K562 (cell line): ENCODE measurements at regions not wholly inside any gene's neighbourhood (a gene's known extent, or its start where the extent isn't known, plus 50 kb on each side); places are given as distances from the start of the nearest gene placed in this dataset.

Experiments used
- CREB1 ChIP-seq, 2 experiments: sonication (generic) in 1 of 2; formaldehyde crosslinking in 1 of 2; IDR thresholded peaks; 2 replicates each; pipeline versions ENCODE4 v1.6.1 to v1.8.0; 2012 to 2022; ENCODE audit warnings: inconsistent platforms in 1 of 2, mild to moderate bottlenecking in 1 of 2, missing genetic modification reagents in 1 of 2, moderate library complexity in 1 of 2
- ESRRA ChIP-seq: fragments of 450-650 bp; IDR thresholded peaks from 2 replicates; pipeline ENCODE4 v1.6.1; 2014; ENCODE audit warnings: low read depth, mild to moderate bottlenecking, moderate library complexity, borderline replicate concordance
- IRF9 ChIP-seq: fragments of 450-650 bp; IDR thresholded peaks from 2 replicates; pipeline ENCODE4 v1.6.1; 2016; ENCODE audit warnings: missing biosample characterization, missing genetic modification characterization
- KDM4B ChIP-seq, 2 experiments: fragments of 450-650 bp in 1 of 2; sonication (generic) in 1 of 2; IDR thresholded peaks; 2 replicates each; pipeline ENCODE4 v1.6.1; 2016 to 2017; ENCODE audit warnings: borderline replicate concordance in 2 of 2, antibody characterized with exemption in 1 of 2, low read depth in 1 of 2, mild to moderate bottlenecking in 1 of 2
- LCOR ChIP-seq: sonication (generic); formaldehyde crosslinking; IDR thresholded peaks from 2 replicates; pipeline ENCODE4 v1.8.0; 2022; ENCODE audit warnings: mild to moderate bottlenecking, missing genetic modification reagents
- PML ChIP-seq: IDR thresholded peaks from 2 replicates; pipeline ENCODE4 v1.6.1; 2012; ENCODE audit warnings: low read length, inconsistent platforms
- POLR2B ChIP-seq: fragments of 450-650 bp; IDR thresholded peaks from 2 replicates; pipeline ENCODE4 v1.6.1; 2018; ENCODE audit warnings: low read depth; ENCODE audit not compliant: partially characterized antibody
- SIN3B ChIP-seq: fragments of 450-650 bp; IDR thresholded peaks from 2 replicates; pipeline ENCODE4 v1.6.1; 2017; ENCODE audit warnings: low read depth, mild to moderate bottlenecking, moderate library complexity
- SNIP1 ChIP-seq: fragments of 450-650 bp; IDR thresholded peaks from 2 replicates; pipeline ENCODE4 v1.7.1; 2017; ENCODE audit warnings: low read depth, mild to moderate bottlenecking
- TAF15 ChIP-seq: fragments of 200-400 bp; formaldehyde crosslinking; IDR thresholded peaks from 2 replicates; pipeline ENCODE4 v1.6.1; 2017; ENCODE audit warnings: mild to moderate bottlenecking, low read depth, low read length, moderate library complexity
- TAL1 ChIP-seq: fragments of 450-650 bp; IDR thresholded peaks from 2 replicates; pipeline ENCODE4 v1.6.1; 2016; ENCODE audit warnings: mild to moderate bottlenecking
- ZKSCAN8 ChIP-seq: fragments of 200-800 bp; sonication (Bioruptor generic); IDR thresholded peaks from 2 replicates; pipeline ENCODE4 v1.6.1; 2016; ENCODE audit warnings: missing genetic modification characterization, missing compliant biosample characterization
- ZNF146 ChIP-seq: IDR thresholded peaks from one replicate; pipeline ENCODE4 v1.6.1; 2018; ENCODE audit warnings: missing compliant biosample characterization; ENCODE audit not compliant: unreplicated experiment
- ZNF217 ChIP-seq: sonication (generic); formaldehyde crosslinking; IDR thresholded peaks from 2 replicates; pipeline ENCODE4 v1.8.0; 2022; ENCODE audit warnings: mild to moderate bottlenecking, missing genetic modification reagents
- ZNF583 ChIP-seq: fragments of 250-450 bp; sonication (Bioruptor Pico); IDR thresholded peaks from 2 replicates; pipeline ENCODE4 v1.4.0; 2020
- TF ChIP-seq, protein P1 (sequence below): IDR thresholded peaks from 2 replicates; pipeline ENCODE4 v1.6.1; 2012; ENCODE audit warnings: low read depth, low read length, improper control_type of control experiment, borderline replicate concordance
- TF ChIP-seq, protein P2 (sequence below): fragments of 250-450 bp; sonication (Bioruptor Pico); IDR thresholded peaks from 2 replicates; pipeline ENCODE4 v1.5.0; 2021; ENCODE audit warnings: mild to moderate bottlenecking, borderline replicate concordance
- TF ChIP-seq, protein P3 (sequence below), 2 experiments: fragments of 450-650 bp in 1 of 2; sonication (generic) in 1 of 2; formaldehyde crosslinking; conservative IDR thresholded peaks; 2 replicates each; pipeline versions ENCODE4 v1.4.0 to v1.8.1; 2020 to 2022; ENCODE audit warnings: mild to moderate bottlenecking in 1 of 2, missing genetic modification reagents in 1 of 2
- TF ChIP-seq, protein P4 (sequence below): fragments of 450-650 bp; IDR thresholded peaks from 2 replicates; pipeline ENCODE4 v1.7.1; 2018; ENCODE audit warnings: mild to moderate bottlenecking, low read depth; ENCODE audit not compliant: partially characterized antibody

DNA sequence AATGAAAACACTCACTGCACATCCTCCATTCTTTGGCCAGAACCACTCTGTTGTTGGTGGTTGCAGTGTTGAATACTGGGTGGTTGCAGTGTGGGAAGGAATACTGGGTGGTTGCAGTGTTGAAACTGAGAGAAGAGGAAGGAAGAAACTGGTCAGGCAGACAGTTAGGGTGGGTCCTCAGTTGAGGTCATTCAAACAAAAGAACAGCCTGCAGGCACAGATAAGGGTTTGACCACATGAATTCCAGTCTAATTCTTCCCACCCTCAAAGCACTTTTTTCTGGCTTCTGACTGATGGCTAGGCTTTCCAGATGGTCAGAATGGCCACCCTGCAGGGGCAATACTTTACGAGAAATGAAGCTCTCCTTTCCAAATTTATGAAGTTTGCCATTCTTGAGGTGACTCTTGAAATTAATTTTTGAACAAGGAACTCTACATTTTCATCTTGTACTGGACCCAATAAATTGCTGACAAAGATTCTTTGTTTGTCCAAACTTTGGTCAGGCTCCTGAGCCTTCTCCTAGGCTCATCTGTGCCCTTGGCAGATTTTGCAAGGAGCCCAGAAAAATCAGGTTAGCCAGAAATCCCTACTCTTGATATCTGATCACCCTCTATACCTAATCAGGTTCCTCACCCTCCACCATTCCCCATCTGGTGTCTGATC is 596.6 kb upstream of the CDH5 start (continued):
- TF ChIP-seq POLR2B (no peak), SNIP1 (no peak), ESRRA (peak; percentile 69; the same call in 1 of the 2 replicates), KDM4B (IDR thresholded peaks at IDR 0.05; ENCODE audit: borderline replicate concordance in 2 of 2, low read depth in 1 of 2) (no peak), ZNF146 (CRISPR knock-in tag) (no peak), ZNF217 (no peak), SIN3B (no peak), TAF15 (no peak), ZNF583 (CRISPR knock-in tag) (no peak), PML (no peak), CREB1 (IDR thresholded peaks at IDR 0.05) (no peak), CREB1 (CRISPR knock-in tag; IDR thresholded peaks at IDR 0.05) (no peak), IRF9 (tag) (no peak), ZKSCAN8 (CRISPR knock-in tag) (no peak), LCOR (CRISPR knock-in tag) (no peak), TAL1 (peak; percentile 85)
- TF ChIP-seq, protein P1, sequence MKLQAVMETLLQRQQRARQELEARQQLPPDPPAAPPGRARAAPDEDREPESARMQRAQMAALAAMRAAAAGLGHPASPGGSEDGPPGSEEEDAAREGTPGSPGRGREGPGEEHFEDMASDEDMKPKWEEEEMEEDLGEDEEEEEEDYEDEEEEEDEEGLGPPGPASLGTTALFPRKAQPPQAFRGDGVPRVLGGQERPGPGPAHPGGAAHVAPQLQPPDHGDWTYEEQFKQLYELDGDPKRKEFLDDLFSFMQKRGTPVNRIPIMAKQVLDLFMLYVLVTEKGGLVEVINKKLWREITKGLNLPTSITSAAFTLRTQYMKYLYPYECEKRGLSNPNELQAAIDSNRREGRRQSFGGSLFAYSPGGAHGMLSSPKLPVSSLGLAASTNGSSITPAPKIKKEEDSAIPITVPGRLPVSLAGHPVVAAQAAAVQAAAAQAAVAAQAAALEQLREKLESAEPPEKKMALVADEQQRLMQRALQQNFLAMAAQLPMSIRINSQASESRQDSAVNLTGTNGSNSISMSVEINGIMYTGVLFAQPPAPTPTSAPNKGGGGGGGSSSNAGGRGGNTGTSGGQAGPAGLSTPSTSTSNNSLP = no peak
- TF ChIP-seq, protein P2, sequence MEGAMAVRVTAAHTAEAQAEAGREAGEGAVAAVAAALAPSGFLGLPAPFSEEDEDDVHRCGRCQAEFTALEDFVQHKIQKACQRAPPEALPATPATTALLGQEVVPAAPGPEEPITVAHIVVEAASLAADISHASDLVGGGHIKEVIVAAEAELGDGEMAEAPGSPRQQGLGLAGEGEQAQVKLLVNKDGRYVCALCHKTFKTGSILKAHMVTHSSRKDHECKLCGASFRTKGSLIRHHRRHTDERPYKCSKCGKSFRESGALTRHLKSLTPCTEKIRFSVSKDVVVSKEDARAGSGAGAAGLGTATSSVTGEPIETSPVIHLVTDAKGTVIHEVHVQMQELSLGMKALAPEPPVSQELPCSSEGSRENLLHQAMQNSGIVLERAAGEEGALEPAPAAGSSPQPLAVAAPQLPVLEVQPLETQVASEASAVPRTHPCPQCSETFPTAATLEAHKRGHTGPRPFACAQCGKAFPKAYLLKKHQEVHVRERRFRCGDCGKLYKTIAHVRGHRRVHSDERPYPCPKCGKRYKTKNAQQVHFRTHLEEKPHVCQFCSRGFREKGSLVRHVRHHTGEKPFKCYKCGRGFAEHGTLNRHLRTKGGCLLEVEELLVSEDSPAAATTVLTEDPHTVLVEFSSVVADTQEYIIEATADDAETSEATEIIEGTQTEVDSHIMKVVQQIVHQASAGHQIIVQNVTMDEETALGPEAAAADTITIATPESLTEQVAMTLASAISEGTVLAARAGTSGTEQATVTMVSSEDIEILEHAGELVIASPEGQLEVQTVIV (CRISPR knock-in tag) = no peak
- TF ChIP-seq, protein P3, sequence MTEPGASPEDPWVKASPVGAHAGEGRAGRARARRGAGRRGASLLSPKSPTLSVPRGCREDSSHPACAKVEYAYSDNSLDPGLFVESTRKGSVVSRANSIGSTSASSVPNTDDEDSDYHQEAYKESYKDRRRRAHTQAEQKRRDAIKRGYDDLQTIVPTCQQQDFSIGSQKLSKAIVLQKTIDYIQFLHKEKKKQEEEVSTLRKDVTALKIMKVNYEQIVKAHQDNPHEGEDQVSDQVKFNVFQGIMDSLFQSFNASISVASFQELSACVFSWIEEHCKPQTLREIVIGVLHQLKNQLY (CRISPR knock-in tag; conservative IDR thresholded peaks at IDR 0.05) = no peak
- TF ChIP-seq, protein P4, sequence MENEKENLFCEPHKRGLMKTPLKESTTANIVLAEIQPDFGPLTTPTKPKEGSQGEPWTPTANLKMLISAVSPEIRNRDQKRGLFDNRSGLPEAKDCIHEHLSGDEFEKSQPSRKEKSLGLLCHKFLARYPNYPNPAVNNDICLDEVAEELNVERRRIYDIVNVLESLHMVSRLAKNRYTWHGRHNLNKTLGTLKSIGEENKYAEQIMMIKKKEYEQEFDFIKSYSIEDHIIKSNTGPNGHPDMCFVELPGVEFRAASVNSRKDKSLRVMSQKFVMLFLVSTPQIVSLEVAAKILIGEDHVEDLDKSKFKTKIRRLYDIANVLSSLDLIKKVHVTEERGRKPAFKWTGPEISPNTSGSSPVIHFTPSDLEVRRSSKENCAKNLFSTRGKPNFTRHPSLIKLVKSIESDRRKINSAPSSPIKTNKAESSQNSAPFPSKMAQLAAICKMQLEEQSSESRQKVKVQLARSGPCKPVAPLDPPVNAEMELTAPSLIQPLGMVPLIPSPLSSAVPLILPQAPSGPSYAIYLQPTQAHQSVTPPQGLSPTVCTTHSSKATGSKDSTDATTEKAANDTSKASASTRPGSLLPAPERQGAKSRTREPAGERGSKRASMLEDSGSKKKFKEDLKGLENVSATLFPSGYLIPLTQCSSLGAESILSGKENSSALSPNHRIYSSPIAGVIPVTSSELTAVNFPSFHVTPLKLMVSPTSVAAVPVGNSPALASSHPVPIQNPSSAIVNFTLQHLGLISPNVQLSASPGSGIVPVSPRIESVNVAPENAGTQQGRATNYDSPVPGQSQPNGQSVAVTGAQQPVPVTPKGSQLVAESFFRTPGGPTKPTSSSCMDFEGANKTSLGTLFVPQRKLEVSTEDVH = no peak
